ENCODE measurements at regions not wholly inside any gene's neighbourhood (a gene's known extent, or its start where the extent isn't known, plus 50 kb on each side); places are given as distances from the start of the nearest gene placed in this dataset.

DNA sequence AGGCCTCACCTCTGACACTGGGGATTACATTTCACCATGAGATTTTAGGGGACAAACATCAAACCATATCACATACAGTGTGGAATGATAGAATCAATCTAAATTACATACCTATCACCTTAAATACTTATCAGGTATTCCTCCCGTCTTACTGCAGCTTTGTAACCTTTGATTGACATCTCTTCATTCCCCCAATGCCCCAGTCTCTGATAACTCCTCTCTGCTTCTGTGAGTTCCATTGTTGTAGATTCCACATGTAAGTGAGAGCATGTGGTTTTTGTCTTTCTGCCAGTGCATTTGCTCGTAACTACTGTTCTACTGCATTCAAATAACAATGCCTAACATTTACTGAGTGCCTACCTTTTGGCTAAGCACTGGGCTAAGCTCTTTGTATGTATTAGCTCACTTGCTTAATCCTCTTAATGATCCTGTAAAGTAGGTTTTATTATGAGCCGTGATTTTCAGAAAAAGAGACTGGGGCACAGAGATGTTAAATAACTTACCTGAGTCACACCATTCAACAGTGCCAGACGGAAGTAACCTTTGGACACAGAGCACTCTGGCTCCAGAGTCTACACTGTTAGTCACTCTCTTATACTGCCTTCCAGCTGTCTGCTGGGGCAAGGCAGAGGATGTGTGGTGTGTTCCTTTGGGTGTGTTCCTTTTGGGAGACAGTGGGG, 63.7 kb upstream of the ESX1 start:
- Mint-ChIP-seq H3K27me3 (ENCODE audit: low read depth) (no peaks in the 10 kb centered on the region), H3K4me1 (no peaks in the 10 kb centered on the region), H3K9me3 (peaks cover 5% of the 10 kb centered on the region), H3K36me3 (ENCODE audit: low read depth) (no peaks in the 10 kb centered on the region), H3K4me3 (no peak overlapping the region), H3K27ac (no peak overlapping the region)
- TF ChIP-seq, protein P1, sequence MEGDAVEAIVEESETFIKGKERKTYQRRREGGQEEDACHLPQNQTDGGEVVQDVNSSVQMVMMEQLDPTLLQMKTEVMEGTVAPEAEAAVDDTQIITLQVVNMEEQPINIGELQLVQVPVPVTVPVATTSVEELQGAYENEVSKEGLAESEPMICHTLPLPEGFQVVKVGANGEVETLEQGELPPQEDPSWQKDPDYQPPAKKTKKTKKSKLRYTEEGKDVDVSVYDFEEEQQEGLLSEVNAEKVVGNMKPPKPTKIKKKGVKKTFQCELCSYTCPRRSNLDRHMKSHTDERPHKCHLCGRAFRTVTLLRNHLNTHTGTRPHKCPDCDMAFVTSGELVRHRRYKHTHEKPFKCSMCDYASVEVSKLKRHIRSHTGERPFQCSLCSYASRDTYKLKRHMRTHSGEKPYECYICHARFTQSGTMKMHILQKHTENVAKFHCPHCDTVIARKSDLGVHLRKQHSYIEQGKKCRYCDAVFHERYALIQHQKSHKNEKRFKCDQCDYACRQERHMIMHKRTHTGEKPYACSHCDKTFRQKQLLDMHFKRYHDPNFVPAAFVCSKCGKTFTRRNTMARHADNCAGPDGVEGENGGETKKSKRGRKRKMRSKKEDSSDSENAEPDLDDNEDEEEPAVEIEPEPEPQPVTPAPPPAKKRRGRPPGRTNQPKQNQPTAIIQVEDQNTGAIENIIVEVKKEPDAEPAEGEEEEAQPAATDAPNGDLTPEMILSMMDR (IDR thresholded peaks at IDR 0.05; ENCODE audit: unreplicated experiment in 3 of 3), result no peak

DNA sequence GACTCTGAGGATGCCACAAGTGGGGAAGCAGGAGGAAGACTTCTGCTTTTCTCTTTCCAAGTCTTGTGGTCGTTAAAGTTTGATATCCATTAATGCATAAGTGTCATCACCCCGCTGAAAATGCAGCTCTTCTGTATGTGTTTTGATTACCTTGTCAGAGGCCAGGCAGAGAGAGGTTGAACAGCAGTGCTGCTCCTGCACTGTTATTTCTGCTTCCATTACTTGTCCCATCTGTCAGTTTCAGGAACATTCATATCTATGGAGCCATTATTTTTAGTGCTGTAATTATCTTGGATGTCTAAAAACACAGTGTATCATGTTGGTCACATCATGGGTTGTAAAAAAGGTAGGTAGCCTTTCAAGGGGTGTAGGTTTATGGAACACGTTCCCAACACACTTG, 62.0 kb upstream of the ESX1 start:
- H3K4me1 Mint-ChIP-seq, result no peaks in the 10 kb centered on the region
- H3K4me3 Mint-ChIP-seq, result no peak overlapping the region
- H3K27me3 Mint-ChIP-seq (ENCODE audit: low read depth), result no peaks in the 10 kb centered on the region
- no peak overlapping the region for H3K27ac Mint-ChIP-seq
- H3K9me3 Mint-ChIP-seq, result peaks cover 5% of the 10 kb centered on the region
- TF ChIP-seq, protein P1 (IDR thresholded peaks at IDR 0.05; ENCODE audit: unreplicated experiment in 3 of 3), result no peak
- no peaks in the 10 kb centered on the region for H3K36me3 Mint-ChIP-seq (ENCODE audit: low read depth)

DNA sequence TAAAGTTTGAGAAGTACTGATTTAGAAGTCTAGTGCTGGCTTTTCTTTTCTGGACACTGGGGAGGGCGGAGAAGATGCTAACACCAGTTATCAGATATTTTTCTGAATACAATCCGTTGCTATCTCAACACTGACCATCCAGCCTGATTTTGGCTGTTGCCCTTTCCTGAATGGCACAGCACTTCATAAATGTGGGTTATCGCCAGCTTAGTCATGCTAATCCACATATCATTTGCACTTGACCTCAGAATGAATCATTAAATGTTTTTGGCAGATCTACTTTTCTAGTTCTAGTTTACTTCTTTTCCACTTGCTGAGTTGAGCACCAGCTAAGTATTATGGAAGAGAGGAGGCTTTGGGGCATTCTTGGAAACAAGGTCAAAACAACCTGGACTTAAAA, 60.8 kb upstream of the ESX1 start:
- peaks cover 2% of the 10 kb centered on the region for H3K9me3 Mint-ChIP-seq
- TF ChIP-seq, protein P1 (IDR thresholded peaks at IDR 0.05; ENCODE audit: unreplicated experiment in 3 of 3), result no peak
- no peaks in the 10 kb centered on the region for H3K4me1 Mint-ChIP-seq
- H3K4me3 Mint-ChIP-seq, result no peak overlapping the region
- H3K27me3 Mint-ChIP-seq (ENCODE audit: low read depth), result peaks cover 6% of the 10 kb centered on the region
- H3K36me3 Mint-ChIP-seq (ENCODE audit: low read depth), result no peaks in the 10 kb centered on the region
- no peak overlapping the region for H3K27ac Mint-ChIP-seq

DNA sequence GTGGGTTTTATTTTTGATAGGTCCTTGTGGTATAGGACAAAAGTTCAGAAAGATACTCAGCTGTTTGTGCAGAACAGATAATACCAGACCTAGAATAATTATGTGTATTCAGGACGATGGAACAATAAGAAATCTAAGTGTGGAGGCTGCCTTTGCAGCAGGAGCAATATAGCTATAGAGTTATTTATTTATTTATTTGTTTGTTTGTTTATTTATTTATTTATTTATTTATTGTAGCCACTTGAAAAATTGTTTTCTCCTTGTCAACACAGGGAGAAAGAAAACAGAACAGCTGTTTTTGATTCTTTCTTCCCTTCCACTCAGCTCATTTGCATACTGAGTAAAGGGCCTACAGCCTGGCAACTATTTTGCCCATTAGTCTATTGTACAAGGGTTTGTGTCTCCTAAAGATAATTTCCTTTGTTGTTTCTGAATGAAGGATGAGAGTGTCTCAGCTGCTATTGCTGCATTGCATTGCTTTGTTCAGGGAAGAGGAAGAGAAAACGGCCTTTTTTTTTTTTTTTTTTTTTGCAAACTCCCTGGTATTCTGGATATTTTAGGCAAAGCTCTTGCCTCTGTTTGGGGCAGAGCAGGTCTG, 56.0 kb upstream of the ESX1 start:
- Mint-ChIP-seq H3K4me1 (no peaks in the 10 kb centered on the region), H3K36me3 (ENCODE audit: low read depth) (no peaks in the 10 kb centered on the region), H3K4me3 (no peak overlapping the region), H3K27ac (no peak overlapping the region), H3K9me3 (peaks cover 3% of the 10 kb centered on the region), H3K27me3 (ENCODE audit: low read depth) (peaks cover 6% of the 10 kb centered on the region)
- TF ChIP-seq, protein P1 (IDR thresholded peaks at IDR 0.05; ENCODE audit: unreplicated experiment in 3 of 3), result no peak

DNA sequence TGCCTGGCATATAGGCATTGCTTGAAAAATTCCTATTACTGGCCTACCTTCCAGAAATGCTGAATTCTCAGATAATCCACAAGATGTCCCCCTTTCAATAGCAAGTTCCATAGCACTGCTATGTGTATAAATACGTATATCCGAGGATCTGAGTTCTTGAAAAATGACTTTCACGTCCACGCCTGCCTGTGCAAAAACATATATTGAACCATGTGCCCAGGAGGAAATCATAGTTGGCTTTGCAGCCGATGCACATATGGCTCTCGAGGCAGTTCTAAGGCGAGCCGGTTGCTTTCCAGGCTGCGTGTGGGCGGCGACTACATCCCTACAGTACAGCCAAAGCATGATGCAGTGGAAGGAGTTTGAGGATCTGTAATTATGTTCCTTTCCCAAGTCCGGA, 55.4 kb upstream of the ESX1 start:
- Mint-ChIP-seq H3K27ac (peak overlapping the region in 1 of 3 experiments; percentile 3), H3K4me1 (no peaks in the 10 kb centered on the region), H3K27me3 (ENCODE audit: low read depth) (peaks cover 6% of the 10 kb centered on the region), H3K9me3 (peaks cover 3% of the 10 kb centered on the region), H3K4me3 (peak overlapping the region; percentile 47 to 71 (median 68)), H3K36me3 (ENCODE audit: low read depth) (no peaks in the 10 kb centered on the region)
- TF ChIP-seq, protein P1 (IDR thresholded peaks at IDR 0.05; ENCODE audit: unreplicated experiment in 3 of 3), result peak in 1 of 3 experiments; percentile 38

DNA sequence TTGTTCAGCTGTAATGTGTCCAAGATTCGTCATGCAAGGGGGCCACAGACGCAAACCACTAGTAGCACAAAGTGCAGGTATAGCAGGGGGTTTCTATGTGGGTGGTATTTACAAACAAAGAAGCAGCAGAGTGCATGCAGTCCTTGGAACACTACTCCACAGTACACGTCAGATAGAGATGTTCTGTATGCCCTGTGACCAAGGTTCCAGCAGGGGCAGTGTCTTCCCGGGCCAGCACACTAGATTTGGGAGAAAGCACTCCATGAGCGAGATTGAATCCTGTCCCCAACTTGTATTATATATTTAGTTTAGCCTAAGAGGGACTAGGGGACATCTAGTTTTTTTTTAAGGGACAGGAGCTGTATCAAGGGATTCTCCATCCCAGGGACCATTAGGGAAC, 54.4 kb upstream of the ESX1 start:
- no peaks in the 10 kb centered on the region for H3K4me1 Mint-ChIP-seq
- TF ChIP-seq, protein P1 (IDR thresholded peaks at IDR 0.05; ENCODE audit: unreplicated experiment in 3 of 3), result no peak
- H3K27me3 Mint-ChIP-seq (ENCODE audit: low read depth), result peaks cover 6% of the 10 kb centered on the region

More for the DNA sequence above, 54.4 kb upstream of the ESX1 start:
- Mint-ChIP-seq H3K36me3 (ENCODE audit: low read depth) (no peaks in the 10 kb centered on the region), H3K9me3 (peaks cover 3% of the 10 kb centered on the region), H3K27ac (no peak overlapping the region), H3K4me3 (peak overlapping the region in 1 of 3 experiments; percentile 6)
